IPS DF 19.7 (cell line): ENCODE measurements at regions not wholly inside any gene's neighbourhood (a gene's known extent, or its start where the extent isn't known, plus 50 kb on each side); places are given as distances from the start of the nearest gene placed in this dataset.
"Not testable (repeated sequence)": the region's sequence is repeated elsewhere in the genome, so short reads cannot be mapped to it uniquely, and the experiment has no call there.

Experiments
- DNase-seq: peaks from one replicate; pipeline ENCODE4 v3.0.0-alpha.2; 2013; ENCODE audit warnings: low read depth, low spot score

DNA sequence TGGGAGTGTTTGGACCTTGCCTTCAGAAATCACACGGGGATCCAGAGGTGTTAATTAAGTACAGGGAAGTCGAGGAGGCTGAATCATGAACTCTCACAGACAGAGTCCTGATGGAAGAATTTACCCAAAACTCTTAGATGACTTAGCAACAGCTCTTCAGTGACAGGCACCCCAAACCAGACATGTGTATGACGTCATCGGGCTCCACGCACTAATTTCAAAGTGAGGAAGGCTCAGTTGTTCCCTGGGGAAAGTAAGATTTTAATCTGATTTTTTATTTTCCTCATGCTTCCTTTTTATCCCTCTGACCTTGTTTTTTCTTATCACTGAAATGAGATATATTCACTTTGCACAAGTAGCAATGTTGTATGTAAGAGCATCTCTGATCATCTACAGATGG lies 1363.5 kb downstream of the AACS start:
- no peak for DNase-seq

DNA sequence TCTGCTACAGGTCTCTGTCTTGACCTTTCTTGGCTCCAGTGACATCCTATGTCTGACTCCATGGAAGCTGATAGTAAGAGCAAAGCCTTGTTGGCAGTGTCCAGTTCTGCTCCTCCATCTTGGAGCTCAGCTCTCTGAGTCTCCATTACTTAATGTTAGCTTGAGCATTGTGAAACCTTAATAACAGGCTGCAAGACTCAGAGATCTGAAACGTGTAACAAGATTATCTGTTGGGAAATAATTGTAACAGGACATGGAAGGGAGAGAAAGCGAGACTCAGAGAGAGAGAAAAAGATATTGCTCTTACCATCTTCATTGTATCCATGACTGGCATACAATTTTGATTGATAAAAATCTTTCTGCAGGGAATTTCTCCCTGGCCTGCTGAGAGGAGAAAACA lies 1365.7 kb downstream of the AACS start:
- no peak for DNase-seq

DNA sequence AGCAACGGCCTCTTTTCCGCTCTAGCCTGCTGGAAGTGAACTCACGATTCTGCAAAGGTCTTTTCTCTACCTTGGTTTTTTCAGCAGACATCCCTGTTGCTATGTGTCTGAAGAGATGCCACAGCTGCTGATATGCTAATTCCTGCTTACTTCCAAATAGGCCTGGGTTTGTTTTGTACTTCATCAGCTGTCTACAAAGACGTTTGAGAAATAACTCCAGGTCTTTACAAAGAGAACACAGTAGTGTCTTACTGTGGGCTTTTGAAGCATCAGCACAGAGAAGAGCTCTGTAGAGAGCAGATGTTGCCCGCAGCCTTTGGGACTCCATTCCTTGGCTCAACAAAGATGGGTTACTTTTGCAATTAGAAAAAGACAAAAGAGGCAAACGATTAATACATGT lies 1366.5 kb downstream of the AACS start:
- DNase-seq: no peak

DNA sequence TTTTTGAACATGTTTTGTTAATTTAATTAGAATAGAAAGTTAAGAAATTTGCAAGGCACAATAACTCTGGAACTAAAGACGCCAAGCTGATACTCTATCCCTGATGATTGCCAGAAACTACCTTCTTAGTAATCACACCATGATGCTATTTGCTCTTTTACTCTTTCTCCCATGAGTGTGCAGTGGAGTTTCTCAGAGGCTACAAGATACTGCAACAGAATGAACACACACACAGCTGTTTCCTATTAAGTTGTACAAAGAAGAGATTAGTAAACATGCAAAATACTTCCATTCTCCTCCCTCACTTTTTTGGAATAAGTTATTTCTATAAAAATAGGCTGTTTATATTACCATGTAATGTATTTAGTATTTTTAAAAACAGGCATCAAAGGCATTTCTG lies 1367.5 kb downstream of the AACS start:
- no peak for DNase-seq

DNA sequence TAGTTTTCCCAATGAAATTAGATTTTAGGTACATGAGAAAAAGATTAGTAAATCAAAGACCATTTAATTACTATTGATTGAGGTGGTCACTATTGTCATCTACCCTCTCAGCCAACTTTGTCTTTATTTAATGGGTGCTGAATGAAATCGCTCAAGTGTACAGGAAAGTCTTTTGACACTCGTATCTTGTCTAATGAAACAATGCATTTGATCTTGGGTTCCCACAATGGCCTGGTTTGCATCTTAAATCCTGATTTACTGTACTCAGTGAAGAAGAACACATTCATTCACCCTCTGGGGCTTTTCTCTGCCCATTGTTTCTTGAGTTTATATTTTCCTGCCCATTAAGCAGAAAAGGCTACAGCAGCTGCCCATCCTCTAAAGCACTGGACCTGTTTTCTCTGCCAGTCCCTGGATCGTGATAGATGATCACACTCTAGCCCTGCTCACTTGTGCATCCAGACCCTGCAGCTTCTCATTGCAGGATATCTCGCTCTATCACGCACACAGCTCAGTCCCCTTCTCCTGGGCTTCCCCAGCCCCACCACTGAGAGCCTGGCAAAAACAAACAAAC lies 1369.3 kb downstream of the AACS start:
- no peak for DNase-seq

DNA sequence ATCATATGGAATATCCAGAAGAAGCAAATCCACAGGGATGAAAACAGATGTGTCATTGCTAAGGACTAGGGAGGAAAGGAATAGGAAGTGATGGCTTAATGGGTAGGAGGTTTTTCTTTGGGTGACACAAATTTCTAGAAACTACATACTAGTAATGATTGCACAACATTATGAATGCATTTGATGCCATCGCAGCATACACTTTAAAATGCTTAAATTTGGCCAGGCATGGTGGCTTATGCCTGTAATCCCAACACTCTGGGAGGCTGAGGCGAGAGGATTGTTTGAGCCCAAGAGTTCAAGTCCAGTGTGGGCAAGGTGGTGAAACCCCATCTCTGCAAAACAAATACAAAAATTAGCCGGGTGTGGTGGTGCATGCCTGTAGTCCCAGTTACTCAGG lies 1370.8 kb downstream of the AACS start:
- DNase-seq: no peak

DNA sequence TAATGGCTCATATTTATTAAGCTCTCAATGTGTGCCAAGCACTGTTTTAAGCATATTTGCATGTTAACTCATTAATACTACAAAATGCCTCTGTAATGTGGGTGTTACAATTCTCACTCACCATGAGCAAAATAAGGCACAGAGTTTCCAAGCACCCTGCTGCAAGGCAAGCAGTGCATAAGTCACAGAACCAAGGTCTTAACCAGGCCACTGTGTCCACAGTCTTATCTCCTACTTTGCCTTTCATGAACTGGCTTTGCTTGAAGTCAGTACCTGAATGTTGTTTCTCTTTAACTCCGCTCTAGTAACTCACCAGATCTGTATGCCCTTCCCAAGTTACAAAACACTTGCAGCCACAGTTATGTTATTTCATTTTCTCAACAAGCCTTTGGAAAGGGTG lies 1372.7 kb downstream of the AACS start:
- no peak for DNase-seq

DNA sequence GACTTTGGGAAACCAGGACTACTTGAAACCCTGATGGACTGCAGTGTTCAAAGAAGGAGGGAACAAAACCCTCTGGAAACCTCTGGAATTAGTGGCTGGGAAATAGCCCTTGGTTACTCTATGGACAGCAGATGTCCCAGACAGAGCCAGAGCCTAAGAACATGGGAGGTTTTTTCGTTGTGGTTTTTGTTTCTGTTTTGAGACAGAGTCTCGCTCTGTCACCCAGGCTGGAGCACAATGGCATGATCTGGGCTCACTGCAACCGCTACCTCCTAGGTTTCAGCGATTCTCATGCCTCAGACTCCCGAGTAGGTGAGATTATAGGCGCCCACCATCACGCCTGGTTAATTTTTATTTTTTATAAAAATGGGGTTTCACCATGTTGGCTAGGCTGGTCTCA lies 1378.7 kb downstream of the AACS start:
- DNase-seq: no peak

DNA sequence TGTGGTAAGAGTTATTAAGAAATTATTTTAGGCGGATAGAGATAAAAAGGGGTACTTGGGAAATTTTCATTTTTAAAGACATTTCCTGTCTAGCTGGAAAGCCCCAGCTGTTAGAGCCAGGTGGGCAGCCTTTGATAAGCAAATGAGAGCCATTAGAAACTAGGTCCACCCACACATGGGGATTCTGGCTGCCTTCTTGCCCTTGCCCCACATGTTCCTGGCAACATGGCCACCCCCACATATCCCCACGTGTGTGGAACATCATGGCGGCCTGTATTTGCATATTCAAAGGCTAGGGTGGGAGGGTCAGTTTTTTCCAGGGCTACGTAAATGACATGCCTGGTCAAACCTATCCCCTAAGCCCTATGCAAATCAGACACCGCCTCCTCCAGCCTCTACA lies 1382.1 kb downstream of the AACS start:
- no peak for DNase-seq

DNA sequence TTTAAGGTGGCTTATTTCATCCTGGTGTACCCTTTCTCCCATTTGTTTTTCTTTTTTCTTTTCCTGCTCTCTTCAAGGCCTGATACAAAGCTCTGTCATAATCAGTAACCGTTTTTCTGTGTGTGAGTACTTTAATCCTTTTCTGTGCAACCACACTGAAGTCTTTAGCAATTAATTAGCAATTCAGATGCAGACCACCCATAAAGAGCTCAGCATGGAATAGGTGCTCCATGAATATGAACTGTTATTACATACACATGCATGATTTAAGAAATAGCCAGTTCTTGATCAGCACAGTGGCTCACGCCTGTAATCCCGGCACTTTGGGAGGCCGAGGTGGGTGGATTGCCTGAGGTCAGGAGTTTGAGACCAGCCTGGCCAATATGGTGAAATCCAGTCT lies 1386.6 kb downstream of the AACS start:
- no peak for DNase-seq

DNA sequence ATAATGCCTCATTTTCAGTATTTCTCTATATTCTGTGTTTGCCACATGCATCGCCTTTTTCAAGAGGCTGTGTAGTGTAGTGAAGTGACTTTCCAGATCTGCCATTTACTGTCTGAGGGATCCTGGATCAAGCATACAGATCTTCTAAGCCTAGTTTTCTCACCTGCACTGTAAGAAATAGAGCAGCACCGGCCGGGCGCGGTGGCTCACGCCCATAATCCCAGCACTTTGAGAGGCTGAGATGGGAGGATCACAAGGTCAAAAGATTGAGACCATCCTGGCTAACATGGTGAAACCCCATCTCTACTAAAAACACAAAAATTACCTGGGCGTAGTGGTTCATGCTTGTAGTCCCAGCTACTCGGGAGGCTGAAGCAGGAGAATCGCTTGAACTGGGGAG lies 1387.5 kb downstream of the AACS start:
- not testable (repeated sequence) for DNase-seq

DNA sequence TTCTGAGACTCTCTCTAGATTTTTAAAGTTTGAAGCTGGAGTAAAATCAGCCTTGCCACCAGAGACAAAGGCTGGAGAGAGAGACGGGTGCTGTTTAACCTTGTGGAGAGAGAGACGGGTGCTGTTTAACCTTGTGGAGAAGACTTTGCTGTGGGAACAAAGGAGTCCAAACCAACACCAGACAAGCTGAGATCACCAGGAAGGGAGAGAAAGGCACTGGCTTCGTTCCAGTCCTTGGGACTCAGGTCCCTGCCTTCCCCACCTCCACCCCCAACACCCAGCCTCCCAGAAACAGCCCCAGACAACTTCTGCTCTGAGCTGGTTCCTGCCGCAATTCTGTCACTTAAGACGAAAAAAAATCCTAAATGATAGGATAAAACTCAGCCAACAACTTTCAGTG lies 1389.3 kb downstream of the AACS start:
- DNase-seq: no peak

DNA sequence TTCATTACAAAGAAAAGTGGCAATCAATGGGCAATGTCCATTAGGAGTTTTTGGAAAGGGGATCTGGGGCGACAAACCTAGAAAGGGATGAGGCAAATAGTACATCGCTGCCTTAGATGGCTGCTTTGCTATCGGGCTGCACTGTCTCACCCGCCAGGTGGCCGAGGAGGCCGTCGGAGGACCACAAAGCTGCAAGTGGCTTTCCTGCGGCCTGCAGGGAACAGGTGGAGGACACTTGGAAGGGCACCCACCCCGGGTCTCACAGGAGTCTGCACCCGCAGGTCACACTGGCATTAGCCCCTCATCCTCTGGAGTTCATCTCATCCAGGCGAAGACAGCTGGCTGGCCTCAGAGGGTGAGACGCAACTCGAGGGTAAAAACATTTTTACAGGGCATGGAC lies 1392.5 kb downstream of the AACS start:
- no peak for DNase-seq

DNA sequence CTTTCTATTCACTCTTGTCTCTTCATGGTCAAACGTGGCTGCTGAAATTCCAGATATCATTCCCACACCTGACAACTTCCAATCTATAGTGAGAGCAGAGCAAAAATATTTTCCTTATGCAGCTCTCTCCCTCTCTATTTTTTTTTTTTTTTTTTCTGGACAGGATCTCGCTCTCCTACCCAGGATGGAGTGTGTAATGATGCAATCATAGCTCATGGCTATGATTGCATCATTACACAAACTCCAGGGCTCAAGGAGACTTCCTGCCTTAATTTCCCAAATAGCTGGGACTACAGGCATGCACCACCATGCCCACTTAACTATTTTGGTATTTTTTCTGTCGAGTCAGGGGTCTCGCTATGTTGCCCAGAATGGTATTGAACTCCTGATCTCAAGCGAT lies 1398.9 kb downstream of the AACS start:
- no peak for DNase-seq

DNA sequence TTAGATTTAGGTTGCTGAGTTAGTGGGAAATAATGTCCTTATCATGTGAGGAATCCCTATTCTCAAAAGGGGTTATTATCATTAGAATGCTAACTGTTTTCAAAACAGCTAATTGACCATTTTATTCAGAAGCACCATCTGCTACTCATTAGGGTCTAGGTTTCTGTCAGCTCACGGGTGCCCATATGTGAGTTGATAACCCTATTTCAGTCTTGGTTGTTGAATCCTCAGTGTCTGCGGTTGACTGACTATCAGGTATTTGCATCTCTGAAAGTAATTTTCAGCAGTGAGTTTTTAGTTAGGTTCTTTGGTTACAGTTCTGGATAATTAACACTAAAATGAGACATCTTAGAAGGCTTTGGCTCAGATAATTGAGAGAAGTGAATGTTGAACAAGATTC lies 1404.0 kb downstream of the AACS start:
- no peak for DNase-seq

DNA sequence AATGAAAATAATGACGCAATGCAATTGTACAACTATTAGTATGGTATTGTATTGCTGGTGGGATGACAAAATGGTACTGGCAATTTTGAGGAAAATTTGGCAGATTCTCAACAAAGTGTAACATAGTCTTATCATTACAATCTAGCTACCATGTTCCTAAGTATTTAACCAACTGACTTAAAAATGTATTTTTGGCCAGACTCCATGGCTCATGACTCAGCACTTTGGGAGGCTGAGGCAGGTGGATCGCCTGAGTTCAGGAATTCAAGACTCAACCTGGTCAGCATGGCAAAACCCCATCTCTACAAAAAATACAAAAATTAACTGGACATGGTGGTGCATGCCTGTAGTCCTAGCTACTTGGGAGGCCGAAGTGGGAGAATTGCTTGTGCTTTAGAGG lies 1409.5 kb downstream of the AACS start:
- no peak for DNase-seq

DNA sequence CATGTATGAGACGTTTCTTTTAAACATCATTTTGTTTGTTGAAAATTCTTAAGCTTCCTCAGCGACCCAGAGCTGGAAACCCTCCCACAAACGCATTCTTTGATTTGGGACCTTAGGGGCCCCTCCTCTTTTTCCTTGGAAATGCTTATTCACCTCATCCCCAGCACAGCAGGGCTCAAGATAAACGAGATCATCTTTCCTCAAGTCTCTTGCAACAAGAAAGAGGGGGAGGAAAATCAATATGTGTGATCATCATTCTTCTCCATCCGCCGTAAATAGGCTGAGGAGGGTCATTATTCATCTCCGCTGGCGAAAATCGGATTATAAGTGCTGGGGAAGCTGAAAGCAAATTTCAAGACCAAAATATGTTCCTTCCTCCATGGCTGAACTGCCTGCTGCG lies 1415.2 kb downstream of the AACS start:
- DNase-seq: peak; percentile 33

DNA sequence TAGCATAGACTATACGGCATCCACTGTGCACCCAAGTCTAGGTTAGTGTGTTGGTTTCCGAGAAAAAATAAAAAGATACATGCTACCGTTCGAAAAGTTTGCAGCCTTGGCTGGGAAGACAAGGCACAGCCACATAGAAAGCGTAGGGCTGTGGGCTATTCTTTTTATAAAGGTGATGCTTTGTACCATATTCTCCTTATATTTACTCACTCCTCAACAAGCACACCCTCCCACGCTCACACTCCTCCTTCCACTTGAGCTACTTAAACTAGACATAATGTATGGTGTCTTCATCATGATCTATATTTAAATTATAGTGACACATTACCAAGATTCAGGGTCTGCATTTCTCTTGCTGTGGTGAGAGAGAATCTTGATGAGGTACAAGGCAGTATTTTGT lies 1416.5 kb downstream of the AACS start:
- DNase-seq: no peak

DNA sequence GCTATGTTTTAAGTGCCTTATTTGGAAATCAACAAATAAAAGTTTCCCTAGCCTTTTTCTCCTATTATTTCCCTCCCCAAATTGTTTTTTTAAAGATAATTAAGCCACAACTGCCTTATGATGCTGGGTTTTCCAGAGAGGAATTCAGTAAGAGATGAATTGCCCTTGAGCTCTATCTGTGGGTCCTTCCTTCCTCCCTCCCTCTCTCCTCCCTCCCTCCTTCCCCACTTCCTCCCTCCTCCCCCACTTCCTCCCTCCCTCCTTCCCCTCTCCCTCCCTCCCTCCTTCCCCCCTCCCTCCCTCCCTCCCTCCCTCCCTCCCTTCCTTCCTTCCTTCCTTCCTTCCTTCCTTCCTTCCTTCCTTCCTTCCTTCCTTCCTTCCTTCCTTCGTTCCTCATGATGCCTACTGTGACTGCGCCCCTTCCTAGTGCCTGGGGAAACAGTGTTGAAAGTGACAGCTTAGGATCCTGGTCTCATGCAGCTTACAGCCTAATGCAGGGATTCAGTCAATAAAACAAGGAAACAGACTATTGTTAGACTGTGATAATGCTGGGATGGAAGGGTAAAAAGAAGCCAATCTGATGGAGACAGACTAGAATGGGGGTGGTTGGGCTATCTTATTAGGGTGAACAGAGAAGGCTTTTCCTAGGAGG lies 1417.1 kb downstream of the AACS start:
- DNase-seq: no peak

DNA sequence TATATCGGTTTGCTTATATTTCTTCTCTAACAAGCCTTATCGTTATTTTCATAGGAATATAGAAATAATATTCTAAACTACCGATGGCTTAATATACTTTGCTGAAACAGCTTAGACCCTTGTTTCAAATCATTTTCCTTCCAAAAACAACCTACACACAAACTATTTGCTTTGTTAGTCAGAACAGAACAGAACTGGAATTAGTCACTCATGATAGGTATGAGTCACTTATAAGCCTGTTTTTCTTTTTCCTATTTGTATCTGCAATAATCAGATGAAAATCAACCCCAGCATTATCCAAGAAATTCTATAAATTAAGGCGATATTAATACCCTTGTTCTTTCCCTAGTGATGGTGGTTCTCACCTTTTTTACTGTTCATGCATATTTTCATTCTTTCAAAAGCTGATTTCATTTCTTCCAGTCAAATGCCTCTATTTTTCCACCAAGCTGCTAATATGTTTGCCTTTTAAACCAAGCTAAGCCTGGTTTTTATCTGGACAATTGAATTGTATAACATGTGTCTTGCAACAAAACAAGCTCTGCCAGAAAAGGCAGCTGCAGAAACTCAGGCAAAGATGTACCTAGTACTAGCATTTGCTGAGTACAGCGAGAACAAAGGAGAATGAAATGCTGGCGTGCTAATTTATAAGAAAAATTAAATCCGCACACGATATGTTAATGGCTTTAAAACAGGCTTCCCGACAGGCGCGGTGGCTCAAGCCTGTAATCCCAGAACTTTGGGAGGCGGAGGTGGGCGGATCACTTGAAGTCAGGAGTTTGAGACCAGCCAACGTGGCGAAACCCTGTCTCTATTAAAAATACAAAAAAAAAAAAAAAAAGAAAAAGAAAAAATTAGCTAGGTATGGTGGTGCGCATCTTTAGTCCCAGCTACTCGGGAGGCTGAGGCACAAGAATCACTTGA lies 1418.2 kb downstream of the AACS start:
- DNase-seq: no peak

DNA sequence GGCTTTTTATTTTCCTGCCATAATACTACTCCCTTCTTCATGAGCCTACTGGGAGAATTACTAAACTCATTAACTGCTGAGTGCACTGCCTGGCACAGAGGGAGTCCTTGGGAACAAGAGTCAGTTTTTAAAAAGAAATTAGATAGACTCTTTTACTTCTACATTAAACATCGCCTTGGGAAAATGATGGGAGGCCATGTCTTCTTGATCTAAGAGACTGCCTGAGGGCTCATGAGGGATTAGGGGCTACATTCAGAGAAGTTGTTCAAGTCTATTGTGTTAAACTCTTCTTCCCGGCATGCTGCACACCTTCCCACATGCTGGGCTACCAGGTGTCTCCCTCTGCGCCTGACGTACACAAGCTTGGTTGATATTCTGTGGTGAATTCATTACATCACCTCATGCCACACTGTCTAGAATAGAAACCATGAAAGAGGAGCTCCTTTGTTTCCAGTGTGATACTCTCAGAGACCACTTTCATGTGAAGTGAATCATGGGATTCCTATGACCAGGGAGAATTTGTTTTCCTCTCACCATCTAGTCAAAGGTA lies 1422.3 kb downstream of the AACS start:
- no peak for DNase-seq

DNA sequence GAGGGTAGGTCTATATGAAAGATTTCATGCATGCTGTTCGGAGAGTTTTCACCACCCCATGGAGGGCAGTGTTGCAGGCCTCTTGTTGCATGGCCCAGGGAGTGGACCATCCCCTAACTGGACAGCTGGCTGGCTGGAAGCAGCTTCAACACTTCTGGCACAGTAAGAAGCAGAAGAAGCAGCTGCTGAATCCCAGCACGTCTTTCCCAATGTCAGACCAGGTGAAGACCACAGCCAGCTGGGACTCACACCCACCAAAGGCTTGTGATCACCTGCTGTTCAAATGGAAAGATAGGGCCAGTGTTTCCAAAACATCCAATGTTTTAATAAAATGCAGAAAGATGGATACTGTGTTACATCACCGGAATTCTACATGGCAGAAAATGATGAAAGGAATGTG lies 1423.6 kb downstream of the AACS start:
- DNase-seq: no peak

DNA sequence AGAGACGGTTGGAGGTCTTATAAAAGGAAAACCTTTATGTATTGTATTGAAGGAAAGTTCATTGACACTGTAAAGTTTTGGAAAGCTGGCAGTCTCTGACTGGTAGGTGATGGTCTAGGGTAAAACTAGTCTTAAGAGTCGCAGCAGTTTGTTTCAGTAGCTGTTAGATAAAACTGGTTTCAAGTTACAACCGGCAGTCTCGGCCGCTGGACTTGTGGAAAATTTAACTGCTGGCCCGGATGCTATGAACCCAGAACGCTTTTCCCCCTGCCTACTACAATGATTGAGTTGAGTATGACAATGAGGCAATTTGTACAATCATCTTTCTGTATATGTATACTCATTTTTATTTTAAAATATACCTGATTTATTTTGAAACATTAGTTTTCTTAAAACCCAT lies 1426.9 kb downstream of the AACS start:
- no peak for DNase-seq
